ENCODE measurements at regions not wholly inside any gene's neighbourhood (a gene's known extent, or its start where the extent isn't known, plus 50 kb on each side); places are given as distances from the start of the nearest gene placed in this dataset.

- TF ChIP-seq CTCF (IDR thresholded peaks at IDR 0.05; ENCODE audit: low read depth, low read length, missing input control) (no peak), RAD21 (IDR thresholded peaks at IDR 0.05) (no peak), NR2F2 (IDR thresholded peaks at IDR 0.05) (no peak), GABPA (IDR thresholded peaks at IDR 0.05 in 1 of 2, conservative IDR thresholded peaks at IDR 0.05 in 1 of 2) (no peak), ATF3 (IDR thresholded peaks at IDR 0.05) (no peak)
- TF ChIP-seq, protein P1, sequence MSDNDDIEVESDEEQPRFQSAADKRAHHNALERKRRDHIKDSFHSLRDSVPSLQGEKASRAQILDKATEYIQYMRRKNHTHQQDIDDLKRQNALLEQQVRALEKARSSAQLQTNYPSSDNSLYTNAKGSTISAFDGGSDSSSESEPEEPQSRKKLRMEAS (IDR thresholded peaks at IDR 0.05), result no peak
These were observed 143.9 kb upstream of the SEMA3C start for GRCh38 chr7:81062755-81063154.
